H1 (cell line): ENCODE measurements at regions not wholly inside any gene's neighbourhood (a gene's known extent, or its start where the extent isn't known, plus 50 kb on each side); places are given as distances from the start of the nearest gene placed in this dataset.

Experiments used
- CTCF ChIA-PET: fragments of 300-600 bp; sonication (Branson Sonifier 250); formaldehyde crosslinking; loops from one replicate; lab custom pipeline; 2021; ENCODE audit not compliant: partially characterized antibody; lab: Charles Lee
- POLR2A ChIA-PET: fragments of 300-600 bp; sonication (Branson Sonifier 250); formaldehyde crosslinking; loops from one replicate; lab custom pipeline; 2021; ENCODE audit warnings: inconsistent platforms; ENCODE audit not compliant: partially characterized antibody; lab: Charles Lee
- DNase-seq, 2 experiments: peaks; one replicate each; pipeline versions ENCODE4 v3.0.0 to v3.0.0-alpha.2; 2010 to 2022; ENCODE audit warnings: low spot score in 2 of 2, low read depth in 1 of 2, mixed read lengths in 1 of 2
- FAIRE-seq: peaks from 2 replicates; lab custom pipeline; 2011; peaks lifted over from hg19 to GRCh38; lab: Jason Lieb, UNC
- H2AFZ ChIP-seq: 2 replicates; pipeline ENCODE4 v1.8.1; 2012; ENCODE audit warnings: low read length, inconsistent platforms
- H2AK5ac ChIP-seq: 2 replicates; pipeline ENCODE4 v1.6.1; 2013; ENCODE audit warnings: low read depth, low read length
- H2BK120ac ChIP-seq: replicated peaks from 2 replicates; pipeline ENCODE3; 2013; ENCODE audit warnings: low read depth, low read length, inconsistent platforms
- H2BK12ac ChIP-seq: 2 replicates; pipeline ENCODE4 v1.6.1; 2013; ENCODE audit warnings: low read depth, low read length
- H2BK15ac ChIP-seq: 2 replicates; pipeline ENCODE4 v1.6.1; 2013; ENCODE audit warnings: low read length
- H2BK20ac ChIP-seq: 2 replicates; pipeline ENCODE4 v1.6.1; 2013; ENCODE audit warnings: low read length
- H2BK5ac ChIP-seq: 2 replicates; pipeline ENCODE4 v1.6.1; 2013; ENCODE audit warnings: low read depth, low read length
- H3K14ac ChIP-seq: 2 replicates; pipeline ENCODE4 v1.6.1; 2013; ENCODE audit warnings: inconsistent platforms; ENCODE audit not compliant: insufficient read length
- H3K18ac ChIP-seq: 2 replicates; pipeline ENCODE4 v1.6.1; 2013; ENCODE audit warnings: low read length; ENCODE audit errors: extremely low read depth
- H3K23ac ChIP-seq: 2 replicates; pipeline ENCODE4 v1.6.1; 2013; ENCODE audit warnings: inconsistent platforms; ENCODE audit not compliant: insufficient read length
- H3K23me2 ChIP-seq: 2 replicates; pipeline ENCODE4 v1.6.1; 2013; ENCODE audit warnings: low read depth, low read length
- H3K27ac ChIP-seq: 2 replicates; pipeline ENCODE4 v1.6.1; 2011; ENCODE audit warnings: low read depth, low read length, inconsistent platforms
- H3K27me3 ChIP-seq, 4 experiments: replicated peaks in 1 of 4; 1 replicate in 1 of 4; 2 replicates in 3 of 4; pipeline versions ENCODE4 v1.6.1 to v1.8.1; 2011 to 2013; ENCODE audit warnings: low read length in 3 of 4, mild to moderate bottlenecking in 3 of 4, inconsistent platforms in 2 of 4, mixed read lengths in 2 of 4, moderate library complexity in 1 of 4; ENCODE audit not compliant: control insufficient read depth in 3 of 4, insufficient read depth in 3 of 4; ENCODE audit errors: extremely low read depth in 1 of 4
- H3K36me3 ChIP-seq, 4 experiments: 2 replicates each; pipeline versions ENCODE4 v1.6.1 to v1.8.1; 2011 to 2013; ENCODE audit warnings: mild to moderate bottlenecking in 4 of 4, low read length in 3 of 4, moderate library complexity in 2 of 4, control low read depth in 1 of 4, inconsistent platforms in 1 of 4; ENCODE audit not compliant: insufficient read depth in 4 of 4, control insufficient read depth in 2 of 4
- H3K4ac ChIP-seq: replicated peaks from 2 replicates; pipeline ENCODE3; 2013; ENCODE audit warnings: low read length, low read depth, mixed read lengths, inconsistent platforms; ENCODE audit not compliant: insufficient read length
- H3K4me1 ChIP-seq, 4 experiments: replicated peaks in 1 of 4; 1 replicate in 1 of 4; 2 replicates in 3 of 4; pipeline versions ENCODE4 v1.6.1 to v1.8.1; 2011 to 2013; ENCODE audit warnings: low read length in 3 of 4, inconsistent platforms in 2 of 4, mixed read lengths in 1 of 4; ENCODE audit not compliant: insufficient read depth in 4 of 4, control insufficient read depth in 3 of 4
- H3K4me2 ChIP-seq, 2 experiments: 2 replicates each; pipeline versions ENCODE4 v1.6.1 to v1.8.1; 2011 to 2013; ENCODE audit warnings: low read depth in 2 of 2, low read length in 2 of 2, control low read depth in 1 of 2, inconsistent platforms in 1 of 2, mild to moderate bottlenecking in 1 of 2; ENCODE audit not compliant: insufficient read depth in 1 of 2
- H3K4me3 ChIP-seq, 4 experiments: fragments of 200-600, 300-600 bp in 1 of 4; sonication (generic), shearing (Covaris generic), sonication (Bioruptor Twin) in 1 of 4; 2 replicates each; pipeline versions ENCODE4 v1.5.1 to v1.8.1; 2011 to 2016; ENCODE audit warnings: low read length in 4 of 4, low read depth in 3 of 4, control low read depth in 2 of 4, inconsistent platforms in 2 of 4, mild to moderate bottlenecking in 2 of 4, mixed read lengths in 1 of 4, moderate library complexity in 1 of 4; ENCODE audit not compliant: insufficient read depth in 2 of 4; ENCODE audit errors: extremely low read depth in 1 of 4
- H3K56ac ChIP-seq: replicated peaks from 2 replicates; pipeline ENCODE3; 2013; ENCODE audit warnings: low read depth, mild to moderate bottlenecking, mixed read lengths, low read length, inconsistent platforms; ENCODE audit not compliant: insufficient read length
- H3K79me1 ChIP-seq: 2 replicates; pipeline ENCODE4 v1.6.1; 2013; ENCODE audit warnings: low read depth, low read length, control low read depth
- H3K79me2 ChIP-seq, 2 experiments: 2 replicates each; pipeline versions ENCODE4 v1.6.1 to v1.8.1; 2012 to 2013; ENCODE audit warnings: low read length in 2 of 2, mild to moderate bottlenecking in 2 of 2, inconsistent platforms in 1 of 2; ENCODE audit not compliant: insufficient read depth in 2 of 2, control insufficient read depth in 1 of 2
- H3K9ac ChIP-seq, 4 experiments: replicated peaks in 1 of 4; 1 replicate in 1 of 4; 2 replicates in 3 of 4; pipeline versions ENCODE4 v1.6.1 to v1.8.1; 2011 to 2013; ENCODE audit warnings: low read depth in 3 of 4, low read length in 3 of 4, control low read depth in 2 of 4, mild to moderate bottlenecking in 2 of 4, moderate library complexity in 2 of 4, inconsistent platforms in 1 of 4; ENCODE audit errors: extremely low read depth in 1 of 4
- H3K9me3 ChIP-seq, 2 experiments: 2 replicates each; pipeline versions ENCODE4 v1.6.1 to v1.8.1; 2012 to 2013; ENCODE audit warnings: mild to moderate bottlenecking in 2 of 2, moderate library complexity in 2 of 2, control low read depth in 1 of 2, inconsistent platforms in 1 of 2, low read depth in 1 of 2, low read length in 1 of 2, mixed read lengths in 1 of 2; ENCODE audit not compliant: insufficient read depth in 2 of 2
- H4K20me1 ChIP-seq, 2 experiments: replicated peaks in 1 of 2; 2 replicates each; pipeline versions ENCODE3 to v1.8.1; 2011 to 2013; ENCODE audit warnings: inconsistent platforms in 2 of 2, low read length in 2 of 2, mild to moderate bottlenecking in 1 of 2; ENCODE audit not compliant: insufficient read depth in 2 of 2, control insufficient read depth in 1 of 2
- H4K5ac ChIP-seq: 2 replicates; pipeline ENCODE4 v1.6.1; 2013; ENCODE audit warnings: low read length, low read depth, mixed read lengths, inconsistent platforms; ENCODE audit not compliant: insufficient read length
- H4K8ac ChIP-seq: 2 replicates; pipeline ENCODE4 v1.8.0; 2013; ENCODE audit warnings: mild to moderate bottlenecking, moderate library complexity, low read length, inconsistent platforms; ENCODE audit not compliant: insufficient read depth; ENCODE audit errors: extremely low read depth
- H4K91ac ChIP-seq: replicated peaks from 2 replicates; pipeline ENCODE3; 2013; ENCODE audit warnings: low read length, mixed read lengths, inconsistent platforms; ENCODE audit not compliant: insufficient read length
- BRCA1 ChIP-seq: IDR thresholded peaks from 2 replicates; pipeline ENCODE4 v1.6.1; 2012; ENCODE audit warnings: low read depth, low read length, improper control_type of control experiment
- GTF2F1 ChIP-seq: IDR thresholded peaks from 2 replicates; pipeline ENCODE4 v1.6.1; 2012; ENCODE audit warnings: low read depth, low read length, improper control_type of control experiment, borderline replicate concordance
- HDAC2 ChIP-seq, 2 experiments: fragments of 300-600 bp in 1 of 2; sonication (generic) in 1 of 2; IDR thresholded peaks; 2 replicates each; pipeline ENCODE4 v1.6.1; 2011 to 2012; ENCODE audit warnings: low read depth in 2 of 2, low read length in 2 of 2, mild to moderate bottlenecking in 2 of 2, moderate library complexity in 2 of 2, borderline replicate concordance in 1 of 2, inconsistent platforms in 1 of 2
- KDM4A ChIP-seq: IDR thresholded peaks from one replicate; pipeline ENCODE4 v1.7.1; 2012; ENCODE audit warnings: low read depth, mild to moderate bottlenecking, moderate library complexity, low read length, inconsistent platforms; ENCODE audit not compliant: severe bottlenecking
- KDM5A ChIP-seq: fragments of 200-600 bp; IDR thresholded peaks from 2 replicates; pipeline ENCODE4 v1.7.1; 2012; ENCODE audit warnings: mild to moderate bottlenecking, low read length, inconsistent platforms, mixed read lengths
- RAD21 ChIP-seq, 2 experiments: IDR thresholded peaks in 1 of 2; conservative IDR thresholded peaks in 1 of 2; 2 replicates each; pipeline ENCODE4 v1.6.1; 2011; ENCODE audit warnings: low read depth in 2 of 2, low read length in 2 of 2, improper control_type of control experiment in 1 of 2, inconsistent platforms in 1 of 2, mild to moderate bottlenecking in 1 of 2, moderate library complexity in 1 of 2
- RFX5 ChIP-seq: IDR thresholded peaks from 2 replicates; pipeline ENCODE4 v1.6.1; 2011; ENCODE audit warnings: low read depth, low read length, improper control_type of control experiment, borderline replicate concordance
- RNF2 ChIP-seq: fragments of 200-900, 300-1000 bp; sonication (generic); IDR thresholded peaks from 2 replicates; pipeline ENCODE4 v1.7.1; 2016; ENCODE audit warnings: borderline replicate concordance, low read depth, mild to moderate bottlenecking, antibody characterized with exemption, low read length; ENCODE audit not compliant: poor library complexity, severe bottlenecking; ENCODE audit errors: missing control alignments
- WGBS, 2 experiments: shearing (Covaris generic) in 1 of 2; methylation state at CpG; one replicate each; pipeline versions ENCODE4 v1.1.6 to v1.1.7; 2013 to 2015; ENCODE audit warnings: low lambda C conversion rate in 2 of 2, mixed read lengths in 2 of 2, inconsistent platforms in 1 of 2, low coverage in 1 of 2, missing lambda C conversion rate in 1 of 2; ENCODE audit not compliant: insufficient replicate concordance in 2 of 2, insufficient coverage in 1 of 2, insufficient read length in 1 of 2; ENCODE audit errors: extremely low coverage in 1 of 2, missing lambda C conversion rate in 1 of 2; 5-methylcytosine and 5-hydroxymethylcytosine counted together

DNA sequence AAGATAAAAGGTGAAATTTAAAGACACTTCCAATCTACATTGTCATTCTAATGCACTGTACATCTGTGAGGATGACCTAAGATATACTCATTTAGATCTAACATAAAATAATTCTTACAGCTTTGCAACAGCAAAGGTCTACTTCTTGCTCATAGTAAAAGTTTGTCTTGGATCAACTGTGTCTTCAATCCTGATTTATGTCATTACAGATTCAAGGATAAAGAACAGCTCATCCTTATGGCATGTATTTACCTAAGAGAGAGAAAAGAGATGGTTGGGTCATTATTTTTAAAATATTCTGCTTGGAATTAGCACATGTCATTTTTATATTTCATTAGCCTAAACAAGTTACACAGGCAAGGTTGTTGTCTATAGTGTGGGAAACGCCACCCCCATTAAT, 2193.1 kb downstream of the PCDH9 start:
- CTCF ChIA-PET = no interaction called here
- 94% methylated on average over 1 of the region's 1 CpG; no CpG with 5 or more reads in 1 of the 2 experiments for WGBS, 2 experiments

More for the DNA sequence above, 2193.1 kb downstream of the PCDH9 start:
- Histone ChIP-seq H2BK12ac (no peak overlapping the region), H4K5ac (no peak overlapping the region), H3K23me2 (no peaks in the 10 kb centered on the region), H3K79me2 (no peaks in the 10 kb centered on the region), H4K20me1 (no peaks in the 10 kb centered on the region), H3K36me3 (no peaks in the 10 kb centered on the region), H2BK5ac (no peak overlapping the region), H3K4me2 (no peak overlapping the region), H3K18ac (no peak overlapping the region), H3K14ac (no peak overlapping the region), H2AK5ac (no peak overlapping the region), H3K56ac (no peak overlapping the region), H4K8ac (no peak overlapping the region), H3K27me3 (no peaks in the 10 kb centered on the region), H3K9me3 (no peaks in the 10 kb centered on the region; a peak in 1 of 4 replicates), H2BK120ac (no peak overlapping the region), H3K4me1 (no peaks in the 10 kb centered on the region), H3K23ac (no peak overlapping the region), H2BK15ac (no peak overlapping the region), H3K4me3 (no peak overlapping the region), H2AFZ (no peak overlapping the region), H3K79me1 (no peaks in the 10 kb centered on the region), H3K4ac (no peak overlapping the region), H3K27ac (no peak overlapping the region), H3K9ac (no peak overlapping the region), H4K91ac (no peak overlapping the region), H2BK20ac (no peak overlapping the region)
- FAIRE-seq (no peak), DNase-seq (no peak)
- POLR2A ChIA-PET = no interaction called here
- TF ChIP-seq BRCA1 = no peak
- no peak for TF ChIP-seq KDM5A
- TF ChIP-seq RNF2 = no peak
- no peak for TF ChIP-seq HDAC2 (IDR thresholded peaks at IDR 0.05; ENCODE audit: borderline replicate concordance in 1 of 2, low read depth in 2 of 2, low read length in 2 of 2)
- no peak for TF ChIP-seq RFX5
- no peak for TF ChIP-seq KDM4A
- no peak for TF ChIP-seq GTF2F1
- no peak for TF ChIP-seq RAD21 (IDR thresholded peaks at IDR 0.05 in 1 of 2, conservative IDR thresholded peaks at IDR 0.05 in 1 of 2; ENCODE audit: low read depth in 2 of 2, low read length in 2 of 2)
